Tongue (tissue), 1 donor: ENCODE measurements at regions not wholly inside any gene's neighbourhood (a gene's known extent, or its start where the extent isn't known, plus 50 kb on each side); places are given as distances from the start of the nearest gene placed in this dataset.

Experiments
- DNase-seq: peaks from one replicate; pipeline ENCODE4 v3.0.0-alpha.2; 2015

DNA sequence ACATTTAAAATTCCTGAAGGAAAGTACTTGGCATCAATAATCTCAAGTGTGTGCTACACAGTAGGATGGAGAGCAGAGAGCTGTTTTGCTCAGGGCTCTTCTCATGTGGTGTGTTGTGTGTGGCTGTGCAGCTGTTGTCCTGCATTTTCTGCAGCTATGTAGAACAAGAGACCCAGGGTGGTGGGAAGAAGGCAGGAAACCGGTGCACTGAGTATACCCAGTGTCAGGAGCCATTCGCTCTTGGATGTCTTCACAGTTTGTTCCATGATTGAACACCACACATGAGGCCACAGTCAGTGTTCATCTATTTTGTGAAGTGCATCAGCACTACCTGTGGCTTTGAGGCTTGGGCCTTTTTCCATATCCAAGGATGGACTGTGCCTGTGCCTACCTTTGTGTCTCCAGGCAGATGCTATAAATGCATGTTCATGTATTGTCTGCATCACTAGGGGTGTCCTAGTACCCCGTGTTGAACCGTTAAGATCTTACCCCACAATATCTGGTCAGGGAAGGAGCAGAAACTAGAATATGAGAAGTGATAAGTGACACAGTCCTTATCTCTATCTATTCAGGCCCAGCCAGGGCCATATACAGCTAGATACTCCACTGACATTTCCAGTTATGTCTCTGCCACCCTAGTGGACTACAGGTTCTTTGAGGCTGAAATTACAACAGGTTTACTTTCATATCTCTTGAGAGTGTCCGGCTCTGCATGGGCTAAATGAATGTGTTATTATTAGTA is 194.3 kb downstream of the NR2F2 start:
- DNase-seq, result no peak

DNA sequence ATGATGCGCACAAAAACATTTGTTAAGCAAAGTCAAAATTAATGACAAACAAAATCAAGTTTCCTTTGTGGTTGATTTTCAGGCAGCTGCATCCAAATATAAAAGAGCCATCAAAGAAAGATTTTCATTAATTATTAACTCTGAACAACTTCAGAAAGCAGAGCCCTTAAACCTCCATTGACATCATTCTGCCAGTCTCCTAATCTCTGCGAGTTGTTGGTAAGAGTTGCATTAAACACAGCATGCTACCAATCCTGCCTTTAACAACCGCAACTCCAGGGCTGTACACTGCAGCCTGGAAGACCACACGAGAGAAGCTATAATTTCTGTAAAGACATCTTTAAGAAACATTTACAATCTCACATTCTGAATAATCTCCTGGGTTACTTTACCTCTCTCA is 204.6 kb downstream of the NR2F2 start:
- no peak for DNase-seq

- DNase-seq, result no peak
These were observed 208.0 kb downstream of the NR2F2 start for GRCh38 chr15:96538491-96538890.

GRCh38 chr15:96540283-96540682 is 209.8 kb downstream of the NR2F2 start:
- no peak for DNase-seq

DNA sequence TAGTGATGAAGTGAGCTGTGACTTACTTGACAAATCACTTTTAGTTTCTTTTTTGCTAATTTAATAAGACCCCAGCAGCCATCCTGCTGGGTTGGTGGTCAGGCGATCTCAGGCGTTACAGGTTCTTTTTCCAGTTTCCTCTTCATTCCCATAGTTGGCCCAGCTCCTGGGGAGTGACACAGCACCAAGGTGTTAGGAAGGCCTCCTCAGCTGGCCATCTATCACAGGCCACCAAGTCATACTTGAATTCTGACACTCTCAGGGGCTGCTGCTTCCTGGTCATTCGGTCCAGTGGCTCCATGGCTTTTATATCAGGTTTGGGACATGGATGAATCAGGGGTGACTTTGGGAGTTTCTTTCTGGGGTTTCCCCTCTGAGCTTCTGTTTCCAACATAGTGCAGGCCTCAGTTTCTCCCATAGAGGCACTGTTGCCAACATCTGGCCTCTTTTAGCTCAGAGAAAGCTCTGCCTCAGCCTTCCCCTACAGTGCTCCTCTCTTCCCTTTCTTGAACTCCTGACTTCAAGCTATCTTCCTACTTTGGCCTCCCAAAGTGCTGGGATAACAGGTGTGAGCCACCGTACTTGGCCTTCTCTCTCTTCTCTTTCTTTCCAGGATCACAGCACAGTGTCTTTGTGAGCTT is 211.8 kb downstream of the NR2F2 start:
- no peak for DNase-seq

DNA sequence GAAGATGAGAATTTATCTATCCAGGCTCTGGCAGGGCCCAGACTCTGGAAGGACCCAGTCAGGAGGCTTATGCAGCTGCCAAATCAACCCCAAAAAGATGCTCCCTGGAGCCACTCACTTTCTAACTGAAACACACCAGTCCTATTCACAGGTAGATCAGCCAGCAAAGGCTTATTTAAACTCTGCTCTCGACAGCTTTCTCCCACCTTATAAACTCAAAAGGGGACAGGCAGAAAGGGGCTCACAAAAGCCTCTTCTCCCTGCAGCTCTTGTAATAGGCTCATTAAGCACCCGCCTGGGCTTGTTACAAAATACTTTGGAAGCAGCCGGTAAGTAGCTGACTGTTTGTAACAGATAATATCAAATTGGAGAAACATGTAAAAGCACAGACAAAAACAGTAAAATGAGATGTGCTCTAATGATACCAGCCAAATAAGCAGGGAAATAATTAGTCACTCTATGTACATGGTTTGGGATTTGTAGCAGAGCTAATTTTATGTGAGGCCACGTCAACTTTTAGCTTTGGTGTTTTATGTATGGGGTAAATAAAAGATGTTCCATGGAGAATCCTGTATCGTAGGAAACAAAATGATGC is 213.8 kb downstream of the NR2F2 start:
- DNase-seq, result no peak

DNA sequence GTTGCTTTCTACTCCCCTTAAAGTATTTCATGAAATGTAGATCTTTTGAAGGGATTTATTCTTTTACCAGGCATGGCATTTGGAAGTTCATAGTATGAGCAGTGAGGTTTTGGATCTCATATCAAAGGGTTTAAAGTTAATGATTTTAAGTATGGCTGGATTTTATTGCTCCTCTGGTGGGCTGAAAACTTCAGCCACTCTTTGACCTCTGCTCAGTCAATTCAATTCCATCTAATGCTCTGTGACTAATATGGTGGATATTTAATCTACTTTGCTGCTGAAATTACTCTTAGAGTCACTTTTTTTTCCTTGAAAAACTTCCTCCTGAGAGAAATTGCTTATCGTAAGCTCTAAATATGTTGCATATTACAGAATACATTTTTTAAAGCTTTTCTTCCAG is 218.6 kb downstream of the NR2F2 start:
- no peak for DNase-seq

- no peak for DNase-seq
These were observed 220.7 kb downstream of the NR2F2 start for GRCh38 chr15:96551196-96551595.

- no peak for DNase-seq
These were observed 221.2 kb downstream of the NR2F2 start for GRCh38 chr15:96551722-96552121.

DNA sequence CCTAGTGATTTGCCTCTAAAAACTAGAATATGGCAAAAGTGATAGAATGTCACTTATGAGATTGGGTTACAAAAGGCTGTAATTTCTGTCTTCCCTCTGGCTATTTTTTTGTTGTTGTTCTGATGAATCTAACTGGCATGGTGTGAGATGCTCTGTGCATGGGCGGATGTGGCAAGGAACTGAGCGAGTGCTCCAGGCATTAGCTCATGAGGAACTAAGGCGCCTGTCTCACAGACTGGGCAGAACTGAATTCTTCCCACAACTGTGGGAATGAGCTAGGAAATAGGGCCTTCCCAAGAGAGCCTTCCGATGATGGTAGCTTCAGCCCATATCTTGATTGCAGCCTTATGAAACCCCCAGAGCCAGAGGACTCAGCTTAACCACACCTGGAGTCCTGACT is 222.5 kb downstream of the NR2F2 start:
- DNase-seq, result no peak

DNA sequence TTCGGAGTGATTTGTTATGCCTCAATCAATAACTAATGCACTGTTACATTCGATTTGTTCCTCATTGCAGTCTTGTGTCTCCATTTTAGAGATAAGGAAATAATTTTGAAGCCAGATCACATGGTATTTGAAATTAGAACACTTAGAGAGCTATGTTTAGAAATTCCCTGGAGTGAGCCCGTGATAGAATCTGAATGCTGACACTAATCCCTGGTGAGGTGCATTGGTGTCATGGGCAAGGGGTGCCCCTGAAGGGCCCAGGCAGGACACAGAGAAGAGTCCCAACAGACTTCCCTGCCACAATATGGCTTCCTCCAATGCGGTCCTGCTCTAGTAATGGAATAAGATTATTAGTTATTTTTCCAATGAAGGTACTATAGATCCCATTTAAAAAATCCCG is 223.0 kb downstream of the NR2F2 start:
- DNase-seq, result no peak

DNA sequence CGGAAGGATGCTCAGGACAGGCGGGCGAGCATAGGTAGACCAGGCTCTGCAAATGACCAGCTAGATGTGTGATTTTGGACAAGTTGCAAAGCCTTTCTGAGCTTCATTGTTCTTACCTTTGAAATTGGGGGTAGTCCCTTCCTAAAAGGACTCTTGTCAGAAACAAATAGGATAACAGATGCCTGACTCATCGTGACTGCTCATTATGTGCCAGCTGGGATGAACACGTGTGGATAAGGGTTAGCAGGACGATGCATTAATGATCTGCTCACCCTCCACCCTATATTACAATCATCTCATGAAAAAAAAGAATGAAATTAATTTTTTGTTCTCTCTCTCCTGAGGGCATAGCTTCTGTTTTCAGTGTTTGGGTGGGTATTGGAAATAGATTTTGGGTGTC is 223.4 kb downstream of the NR2F2 start:
- DNase-seq, result no peak

GRCh38 chr15:96554541-96554940 is 224.0 kb downstream of the NR2F2 start:
- no peak for DNase-seq

- no peak for DNase-seq
These were observed 228.6 kb downstream of the NR2F2 start for GRCh38 chr15:96559087-96559486.

- no peak for DNase-seq
These were observed 229.1 kb downstream of the NR2F2 start for GRCh38 chr15:96559631-96560030.

DNA sequence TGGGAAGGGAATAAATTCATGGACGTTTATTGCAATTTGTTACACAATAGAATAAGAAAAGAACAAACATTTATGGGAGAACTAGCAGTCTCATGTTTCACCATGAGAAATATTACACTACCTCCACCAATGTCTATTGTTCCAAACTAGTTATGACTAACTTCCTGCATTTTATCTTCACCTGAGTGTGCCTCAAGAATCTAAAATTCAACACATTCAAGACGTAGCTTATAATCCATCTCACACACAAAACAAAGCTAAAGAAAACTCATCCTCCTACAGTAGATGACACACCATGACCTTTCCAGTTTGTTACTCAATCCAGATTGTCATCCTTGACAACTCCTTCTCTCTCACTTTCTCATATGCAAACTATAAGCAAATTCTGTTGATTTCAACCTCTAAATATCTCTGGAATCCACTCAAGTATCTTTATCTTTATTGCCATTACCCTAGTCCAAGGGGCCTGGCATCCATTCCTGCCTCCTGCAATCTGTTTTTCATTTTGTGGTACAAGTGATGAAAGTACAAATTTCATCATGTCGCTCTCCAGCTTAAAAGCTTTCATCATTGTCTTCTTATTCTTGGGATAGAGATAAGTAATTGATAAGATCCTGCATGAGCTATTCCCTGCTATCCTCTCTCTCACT is 229.9 kb downstream of the NR2F2 start:
- no peak for DNase-seq

GRCh38 chr15:96561593-96561992 is 231.1 kb downstream of the NR2F2 start:
- no peak for DNase-seq

DNA sequence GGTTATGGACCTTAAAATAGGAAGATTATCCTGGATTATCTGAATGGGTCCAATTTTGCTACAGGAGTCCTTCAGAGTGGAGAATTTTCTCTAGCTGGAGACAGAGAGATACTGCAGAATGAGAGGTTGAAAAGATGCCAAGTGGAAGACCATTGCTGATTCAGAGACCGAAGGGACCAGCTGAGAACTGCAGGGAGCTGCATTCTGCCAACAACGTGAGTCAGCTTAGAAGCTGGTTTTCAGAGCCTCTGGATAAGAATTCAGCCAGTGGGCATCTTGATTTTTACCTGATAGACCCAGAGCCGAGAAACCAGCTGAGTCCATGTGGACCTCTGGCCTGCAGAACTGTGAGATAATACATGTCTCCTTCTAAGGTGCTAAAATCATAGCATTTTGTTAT is 234.0 kb downstream of the NR2F2 start:
- DNase-seq, result no peak

- DNase-seq, result no peak
These were observed 234.8 kb downstream of the NR2F2 start for GRCh38 chr15:96565266-96565665.

DNA sequence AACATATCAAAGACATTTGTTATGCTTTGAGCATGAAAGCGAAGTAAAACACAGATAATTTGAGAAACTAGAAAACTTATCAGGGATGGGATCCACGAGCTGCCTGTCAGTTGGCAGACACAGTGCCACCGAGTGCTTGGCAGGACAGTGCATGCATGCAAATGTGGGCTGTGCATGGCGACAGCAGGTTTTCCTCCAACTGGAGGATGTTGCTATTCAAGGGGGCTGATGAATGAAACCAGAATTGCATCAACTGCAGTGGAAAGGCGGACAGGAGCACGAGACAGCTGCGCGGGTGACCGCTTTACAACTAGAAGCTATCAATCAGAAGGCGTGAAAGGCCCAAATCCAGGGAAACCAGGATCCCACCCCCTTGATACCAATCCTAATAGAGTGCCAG is 244.3 kb downstream of the NR2F2 start:
- DNase-seq, result no peak

GRCh38 chr15:96576596-96576995 is 246.1 kb downstream of the NR2F2 start:
- DNase-seq, result no peak

DNA sequence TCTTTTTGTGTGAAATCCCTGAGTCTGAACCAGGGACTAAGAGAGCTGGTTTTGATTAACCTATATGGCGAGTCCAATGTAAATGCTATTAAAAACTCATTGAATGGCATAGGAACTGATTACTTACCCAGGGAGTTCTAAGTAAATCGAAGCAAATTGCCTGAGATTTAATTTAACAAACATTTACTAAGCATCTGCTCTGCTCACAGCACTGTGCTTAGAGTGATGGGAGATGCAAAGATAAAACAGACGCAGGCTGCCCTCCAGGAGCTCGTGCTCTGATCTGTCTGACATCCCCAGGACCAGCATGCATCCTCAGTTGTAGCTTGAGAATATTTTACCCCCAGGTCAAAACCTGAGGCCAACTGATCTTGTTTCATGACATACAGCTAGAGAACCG is 247.9 kb downstream of the NR2F2 start:
- no peak for DNase-seq

DNA sequence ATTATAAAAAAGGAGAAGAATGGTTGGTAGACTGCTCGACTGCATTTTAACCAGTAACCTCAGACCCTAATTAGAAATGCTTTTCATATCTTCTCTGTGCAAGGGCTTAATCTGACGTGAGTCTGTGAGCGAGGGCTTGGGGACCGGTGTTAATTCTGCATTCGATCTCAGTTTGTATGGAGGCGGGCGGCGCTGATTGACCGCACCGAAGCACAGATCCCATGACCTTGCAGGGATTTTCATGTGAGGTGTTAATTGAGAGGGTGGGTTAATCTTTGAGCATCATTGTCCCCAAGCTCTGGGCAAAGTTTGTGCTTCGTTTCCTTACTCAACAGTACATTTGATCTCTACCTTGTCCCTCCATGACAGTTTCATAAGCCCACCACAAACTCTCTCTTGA is 250.9 kb downstream of the NR2F2 start:
- no peak for DNase-seq
